ELF-1 (cell line): ENCODE measurements at regions not wholly inside any gene's neighbourhood (a gene's known extent, or its start where the extent isn't known, plus 50 kb on each side); places are given as distances from the start of the nearest gene placed in this dataset.

Experiments used
- DNase-seq: peaks from one replicate; pipeline ENCODE4 v3.0.0-alpha.2; 2016; ENCODE audit warnings: low read depth, low spot score

GRCh38 chr2:193584522-193584938 lies 1389.8 kb upstream of the TMEFF2 start:
- DNase-seq: peak; percentile 52

DNA sequence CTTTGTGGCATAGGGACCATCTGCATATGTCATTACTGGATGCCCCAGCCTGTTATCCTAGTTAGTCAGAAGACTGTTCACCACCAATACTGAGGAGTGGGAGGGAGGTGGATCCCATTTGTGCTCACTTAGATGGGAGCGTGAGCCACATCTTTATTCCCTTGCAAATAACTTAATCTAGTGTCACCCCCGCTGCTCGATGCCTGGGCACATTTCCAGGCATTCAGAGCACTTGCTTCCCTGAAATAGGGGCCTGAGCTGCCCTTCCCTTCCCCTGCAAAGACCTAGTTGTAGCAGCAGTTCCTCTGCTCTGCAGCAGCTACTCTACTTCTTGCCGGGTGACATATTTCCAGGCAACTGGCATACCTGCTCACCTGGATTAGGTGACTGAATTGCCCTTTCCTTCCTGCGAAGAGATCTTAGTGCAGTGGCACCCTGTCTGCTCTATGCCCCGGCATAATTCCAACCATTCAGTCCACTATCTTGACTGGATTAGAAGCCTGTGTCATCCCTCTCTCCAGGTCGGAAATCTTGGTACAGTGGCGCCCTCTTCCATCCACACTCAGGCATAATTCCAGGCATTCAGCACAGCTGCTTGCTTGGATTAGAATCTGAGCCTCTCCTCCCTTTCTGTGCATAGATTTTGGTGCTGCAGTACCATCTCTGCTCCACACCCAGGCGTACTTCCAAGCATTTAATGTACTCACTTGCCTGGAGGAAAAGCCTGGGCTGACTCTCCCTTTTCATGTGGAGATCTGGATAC lies 1389.1 kb upstream of the TMEFF2 start:
- peak; percentile 73 for DNase-seq

DNA sequence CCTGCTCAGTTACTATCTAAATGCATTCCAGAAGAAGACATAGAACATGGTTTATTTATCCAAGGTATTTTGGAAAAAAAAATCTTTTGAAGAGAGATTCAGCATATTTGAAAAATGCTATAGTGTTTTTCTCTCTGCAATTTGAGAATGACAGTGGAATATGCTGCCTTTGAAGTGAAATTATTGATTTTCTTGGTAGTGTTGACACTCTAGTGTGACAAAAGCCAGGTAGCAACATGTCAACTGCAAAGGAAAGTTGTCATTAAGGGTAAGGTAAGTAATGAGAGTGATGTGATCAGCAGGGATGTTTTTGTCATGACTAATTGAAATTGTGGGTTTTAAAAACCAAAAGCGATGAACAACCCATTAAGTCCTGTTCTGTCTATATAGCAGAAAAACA lies 1387.1 kb upstream of the TMEFF2 start:
- no peak for DNase-seq

DNA sequence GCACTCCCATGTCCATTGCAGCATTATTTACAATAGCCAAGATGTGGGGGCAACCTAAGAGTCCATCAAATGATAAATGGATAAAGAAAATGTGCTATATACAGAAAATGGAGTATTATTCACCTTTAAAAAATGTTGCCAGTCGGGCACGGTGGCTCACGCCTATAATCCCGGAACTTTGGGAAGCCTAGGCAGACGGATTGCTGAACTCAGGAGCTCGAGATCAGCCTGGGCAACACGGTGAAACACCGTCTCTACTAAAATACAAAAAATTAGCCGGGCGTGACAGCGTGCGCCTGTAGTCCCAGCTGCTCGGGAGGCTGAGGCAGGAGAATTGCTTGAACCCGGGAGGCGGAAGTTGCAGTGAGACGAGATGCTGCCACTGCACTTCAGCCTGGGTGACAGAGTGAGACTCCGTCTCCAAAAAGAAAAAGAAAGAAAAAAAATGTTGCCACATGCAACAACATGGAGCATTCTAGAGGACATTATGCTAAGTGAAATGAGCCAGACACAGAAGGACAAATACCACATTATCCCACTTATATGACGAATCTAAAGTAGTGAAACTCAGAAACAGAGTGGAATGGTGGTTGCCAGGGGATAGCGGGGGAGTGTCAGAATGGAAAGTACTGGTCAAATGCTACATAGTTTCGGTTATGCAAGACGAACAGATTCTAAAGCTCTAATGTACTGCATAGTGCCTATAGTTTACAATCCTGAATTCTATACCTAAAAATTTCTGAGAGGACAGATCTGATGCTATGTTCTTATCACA lies 1385.6 kb upstream of the TMEFF2 start:
- DNase-seq: no peak

GRCh38 chr2:193566886-193567285 lies 1372.2 kb upstream of the TMEFF2 start:
- no peak for DNase-seq

DNA sequence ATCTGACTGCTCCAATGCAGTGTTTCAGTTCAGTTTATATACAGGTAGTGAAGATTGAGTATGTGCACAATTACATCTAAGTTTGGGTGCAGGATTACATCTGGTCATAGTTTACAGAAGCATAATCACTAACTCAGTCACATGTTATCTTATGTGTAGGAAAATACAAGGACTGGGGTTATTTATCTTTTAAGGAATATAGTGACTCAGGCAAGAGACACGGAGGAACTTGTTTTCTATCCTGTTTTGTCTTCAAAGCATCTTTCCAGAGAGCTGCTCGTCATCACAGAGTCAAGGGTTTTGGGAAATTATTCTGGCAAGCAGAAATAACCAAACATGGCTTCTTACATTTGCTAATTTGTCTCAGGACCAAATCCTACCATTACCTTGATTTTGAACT lies 1371.5 kb upstream of the TMEFF2 start:
- DNase-seq: no peak

DNA sequence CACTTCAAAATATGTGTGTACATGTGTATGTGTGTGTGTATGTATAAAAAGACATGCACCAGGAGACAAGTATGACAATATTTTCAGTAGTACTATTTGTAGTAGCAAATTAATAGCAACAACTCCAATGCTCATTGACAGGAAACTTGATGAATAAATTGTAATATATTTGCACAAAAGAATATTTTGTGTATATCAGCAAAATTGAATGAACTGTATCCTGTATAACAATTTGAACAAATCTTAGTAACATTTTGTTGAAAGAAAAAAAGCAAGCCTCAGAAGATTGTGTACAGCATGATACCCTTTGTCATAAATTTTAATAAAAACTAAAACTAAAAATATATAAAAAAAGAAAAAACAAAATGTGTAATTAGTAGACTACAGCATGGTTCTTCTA lies 1367.3 kb upstream of the TMEFF2 start:
- no peak for DNase-seq

- DNase-seq: no peak
Observed at GRCh38 chr2:193561054-193561453, 1366.3 kb upstream of the TMEFF2 start.

DNA sequence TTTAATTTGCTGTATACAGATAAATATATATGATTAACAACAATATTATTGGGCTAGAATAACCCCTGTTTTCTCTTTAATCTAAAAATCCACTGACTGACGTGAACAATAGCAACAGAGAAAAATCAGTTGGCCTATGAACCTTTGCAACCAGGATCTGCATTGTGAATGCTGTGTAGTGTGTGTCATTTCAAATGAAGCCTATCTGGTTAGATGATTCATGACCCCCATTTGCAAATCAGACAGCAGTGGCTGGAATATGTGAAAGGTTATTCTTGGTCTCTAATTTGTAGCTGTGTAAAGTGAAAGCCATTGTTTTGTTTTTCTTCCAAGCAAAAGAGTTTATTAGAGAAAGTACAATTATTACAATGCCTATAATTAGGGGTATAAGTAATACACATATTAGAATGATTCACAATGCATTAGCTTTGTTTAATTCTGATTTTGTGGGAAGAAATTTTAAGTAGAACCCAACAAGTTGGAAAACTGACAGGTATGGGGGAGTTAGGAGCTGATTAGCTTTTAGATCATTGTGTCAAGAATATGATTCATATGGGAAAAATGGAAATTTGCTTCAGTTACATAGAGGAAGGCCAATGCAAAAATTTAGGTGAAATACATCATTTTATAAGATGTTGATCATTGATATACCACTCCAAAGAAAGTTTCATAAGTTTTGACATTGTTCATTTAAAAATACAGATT lies 1362.2 kb upstream of the TMEFF2 start:
- DNase-seq: no peak

GRCh38 chr2:193549661-193550060 lies 1354.9 kb upstream of the TMEFF2 start:
- no peak for DNase-seq

DNA sequence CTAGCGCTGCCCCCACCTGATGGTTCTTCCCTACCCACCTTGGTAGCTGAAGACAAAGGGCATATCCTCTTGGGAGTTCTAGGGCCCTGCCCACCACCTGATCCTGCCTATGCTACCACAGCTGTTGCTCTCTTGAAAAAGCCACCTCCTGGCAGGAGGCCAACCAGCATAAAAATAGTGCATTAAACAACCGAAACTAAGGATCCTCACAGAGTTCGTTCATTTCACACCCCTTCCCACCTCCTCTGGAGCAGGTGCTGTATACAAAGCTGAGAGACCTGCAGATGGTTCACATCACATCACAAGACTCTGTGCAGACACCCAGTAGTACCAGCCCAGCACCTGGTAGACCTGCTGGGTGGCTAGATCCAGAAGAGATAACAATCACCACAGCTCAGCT lies 1348.0 kb upstream of the TMEFF2 start:
- DNase-seq: no peak

DNA sequence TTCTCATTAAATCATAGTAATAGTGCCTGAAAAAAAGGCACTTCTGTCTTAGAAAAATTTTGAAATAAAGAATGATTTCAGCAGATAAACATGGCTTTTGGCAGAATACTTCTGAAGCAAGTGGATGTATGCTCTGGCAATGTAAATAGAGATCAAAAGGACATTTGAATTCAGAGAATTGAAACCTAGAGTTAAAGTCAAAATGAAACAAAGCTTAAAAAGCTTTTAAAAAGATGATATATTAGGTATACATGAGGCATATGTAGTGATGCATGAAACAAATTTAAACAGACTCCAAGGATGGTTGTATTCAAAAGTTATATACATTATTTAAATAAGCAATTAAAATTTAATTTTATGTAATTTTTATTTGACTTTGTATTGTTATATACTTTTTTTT lies 1344.5 kb upstream of the TMEFF2 start:
- no peak for DNase-seq

- no peak for DNase-seq
Observed at GRCh38 chr2:193538061-193538460, 1343.3 kb upstream of the TMEFF2 start.

DNA sequence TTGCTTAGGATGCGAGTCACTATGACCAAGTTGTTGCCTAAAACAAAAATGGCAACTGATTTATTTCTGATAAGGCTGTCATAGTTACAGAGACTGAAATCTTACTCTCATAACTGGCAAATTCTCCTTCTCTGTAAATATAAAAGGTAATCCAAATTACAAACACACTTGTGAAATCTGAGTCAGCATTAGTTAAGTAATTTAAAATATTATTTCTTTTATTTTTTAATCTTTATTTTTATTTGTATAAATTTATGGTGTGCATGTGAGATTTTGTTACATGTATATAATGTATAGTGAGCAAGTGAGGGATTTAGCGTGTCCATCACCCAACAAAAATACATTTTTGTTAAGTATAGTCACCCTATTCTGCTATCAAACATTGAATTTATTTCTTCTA lies 1342.8 kb upstream of the TMEFF2 start:
- DNase-seq: no peak

DNA sequence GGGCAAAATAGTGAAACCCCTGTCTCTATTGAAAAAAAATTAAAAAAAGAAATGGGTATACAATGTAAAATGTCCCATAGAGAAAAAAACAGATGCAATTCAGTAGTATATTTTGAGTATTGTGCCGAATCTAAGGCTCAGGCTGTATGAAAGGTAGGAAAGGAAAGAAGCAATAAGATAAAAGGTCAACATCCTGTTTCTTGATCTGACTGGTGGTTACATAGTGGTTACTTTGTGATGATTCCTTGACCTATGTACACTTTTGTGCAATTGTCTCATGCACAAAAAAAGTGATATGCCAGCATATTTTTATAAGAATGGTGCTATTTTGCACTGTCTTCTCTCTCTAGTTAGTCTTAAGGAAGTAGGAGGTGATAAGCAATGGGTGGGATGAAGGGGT lies 1333.7 kb upstream of the TMEFF2 start:
- DNase-seq: no peak

GRCh38 chr2:193527146-193527545 lies 1332.4 kb upstream of the TMEFF2 start:
- no peak for DNase-seq

DNA sequence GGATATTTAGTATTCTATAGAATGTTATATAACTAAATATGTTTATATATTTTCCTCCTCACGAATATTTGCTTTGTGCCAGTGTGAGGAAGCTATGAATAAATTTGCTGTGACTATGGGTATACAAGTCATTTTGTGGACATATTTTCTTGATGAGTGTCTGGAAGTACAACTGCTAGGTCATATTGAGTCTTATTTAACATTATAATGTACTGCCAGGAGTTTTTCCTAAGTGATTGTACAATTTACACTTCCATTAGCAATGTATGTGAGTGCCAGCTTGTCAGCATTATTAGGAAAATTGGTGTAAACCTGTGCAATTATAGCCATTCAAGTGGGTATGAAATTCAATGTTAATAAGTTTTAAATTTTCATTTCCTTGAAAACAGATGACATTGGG lies 1328.9 kb upstream of the TMEFF2 start:
- DNase-seq: no peak

- DNase-seq: no peak
Observed at GRCh38 chr2:193521523-193521922, 1326.8 kb upstream of the TMEFF2 start.

- DNase-seq: no peak
Observed at GRCh38 chr2:193520709-193521458, 1326.2 kb upstream of the TMEFF2 start.

- DNase-seq: no peak
Observed at GRCh38 chr2:193518041-193518817, 1323.5 kb upstream of the TMEFF2 start.

GRCh38 chr2:193517615-193518014 lies 1322.9 kb upstream of the TMEFF2 start:
- DNase-seq: no peak
